ENCODE measurements at regions not wholly inside any gene's neighbourhood (a gene's known extent, or its start where the extent isn't known, plus 50 kb on each side); places are given as distances from the start of the nearest gene placed in this dataset.

DNA sequence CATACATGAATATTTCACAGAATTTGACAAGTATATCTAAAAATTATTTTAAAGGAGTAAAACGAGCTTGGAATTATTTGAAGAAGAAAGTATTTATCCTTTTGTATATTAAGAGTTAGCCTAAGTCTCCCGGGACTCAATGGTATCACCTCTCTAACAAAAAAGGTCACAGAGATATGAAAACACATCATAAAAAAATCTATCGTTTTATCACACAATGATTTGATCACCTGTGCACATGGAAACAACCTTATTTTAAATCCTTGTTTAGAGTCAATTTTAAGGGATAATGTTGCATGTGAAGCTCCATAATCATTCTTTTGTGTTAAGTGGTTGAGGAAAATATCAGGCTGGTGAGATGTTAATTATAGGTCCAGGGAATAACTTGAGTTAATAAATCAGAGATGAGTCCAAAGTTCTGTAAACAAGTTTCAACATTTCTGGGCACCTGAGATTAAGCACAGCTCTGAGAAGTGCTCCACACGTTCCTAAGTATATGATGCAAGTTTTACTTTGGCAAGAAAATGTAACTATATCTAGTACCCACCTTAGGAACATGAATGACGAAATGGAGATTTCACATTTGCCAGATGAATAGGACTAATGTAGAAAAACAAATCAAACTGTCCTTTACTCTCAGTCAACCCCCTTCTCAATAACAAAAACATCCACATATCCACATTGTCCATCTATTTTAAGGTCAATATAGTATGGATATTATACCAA, 148.5 kb upstream of the AKR1E2 start:
- TF ChIP-seq, protein P1, sequence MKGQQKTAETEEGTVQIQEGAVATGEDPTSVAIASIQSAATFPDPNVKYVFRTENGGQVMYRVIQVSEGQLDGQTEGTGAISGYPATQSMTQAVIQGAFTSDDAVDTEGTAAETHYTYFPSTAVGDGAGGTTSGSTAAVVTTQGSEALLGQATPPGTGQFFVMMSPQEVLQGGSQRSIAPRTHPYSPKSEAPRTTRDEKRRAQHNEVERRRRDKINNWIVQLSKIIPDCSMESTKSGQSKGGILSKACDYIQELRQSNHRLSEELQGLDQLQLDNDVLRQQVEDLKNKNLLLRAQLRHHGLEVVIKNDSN (IDR thresholded peaks at IDR 0.05) = no peak
- no peak for TF ChIP-seq EGR1 (IDR thresholded peaks at IDR 0.05)
- TF ChIP-seq YY1 (IDR thresholded peaks at IDR 0.05; ENCODE audit: low read depth) = no peak

GRCh38 chr10:4676566-4676965, 149.4 kb upstream of the AKR1E2 start:
- no peak for TF ChIP-seq CEBPB (IDR thresholded peaks at IDR 0.05)
- no peak for TF ChIP-seq YY1 (IDR thresholded peaks at IDR 0.05; ENCODE audit: low read depth)
- no peak for TF ChIP-seq NFIC (IDR thresholded peaks at IDR 0.05)
- TF ChIP-seq TCF12 (IDR thresholded peaks at IDR 0.05; ENCODE audit: low read depth) = no peak
- no peak for TF ChIP-seq TAF1 (IDR thresholded peaks at IDR 0.05; ENCODE audit: low read depth)
- TF ChIP-seq REST (IDR thresholded peaks at IDR 0.05; ENCODE audit: low read depth) = no peak
- TF ChIP-seq EGR1 (IDR thresholded peaks at IDR 0.05) = no peak

- TF ChIP-seq FOXM1 (IDR thresholded peaks at IDR 0.05; ENCODE audit: borderline replicate concordance, low read depth) (no peak), EGR1 (IDR thresholded peaks at IDR 0.05) (no peak), NFIC (IDR thresholded peaks at IDR 0.05) (no peak), CEBPB (IDR thresholded peaks at IDR 0.05) (no peak), REST (IDR thresholded peaks at IDR 0.05; ENCODE audit: low read depth) (no peak), TAF1 (IDR thresholded peaks at IDR 0.05; ENCODE audit: low read depth) (no peak), TCF12 (IDR thresholded peaks at IDR 0.05; ENCODE audit: low read depth) (no peak), RAD21 (IDR thresholded peaks at IDR 0.05; ENCODE audit: low read depth) (no peak), CREB1 (IDR thresholded peaks at IDR 0.05; ENCODE audit: low read depth) (no peak), ZBTB7A (IDR thresholded peaks at IDR 0.05; ENCODE audit: low read depth) (no peak), EP300 (IDR thresholded peaks at IDR 0.05; ENCODE audit: borderline replicate concordance) (no peak), TEAD4 (IDR thresholded peaks at IDR 0.05) (no peak), YY1 (IDR thresholded peaks at IDR 0.05; ENCODE audit: low read depth) (no peak)
- TF ChIP-seq, protein P2, sequence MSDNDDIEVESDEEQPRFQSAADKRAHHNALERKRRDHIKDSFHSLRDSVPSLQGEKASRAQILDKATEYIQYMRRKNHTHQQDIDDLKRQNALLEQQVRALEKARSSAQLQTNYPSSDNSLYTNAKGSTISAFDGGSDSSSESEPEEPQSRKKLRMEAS (IDR thresholded peaks at IDR 0.05) = no peak
- TF ChIP-seq, protein P1 (IDR thresholded peaks at IDR 0.05) = no peak
These were observed 150.2 kb upstream of the AKR1E2 start for GRCh38 chr10:4675808-4676207.

DNA sequence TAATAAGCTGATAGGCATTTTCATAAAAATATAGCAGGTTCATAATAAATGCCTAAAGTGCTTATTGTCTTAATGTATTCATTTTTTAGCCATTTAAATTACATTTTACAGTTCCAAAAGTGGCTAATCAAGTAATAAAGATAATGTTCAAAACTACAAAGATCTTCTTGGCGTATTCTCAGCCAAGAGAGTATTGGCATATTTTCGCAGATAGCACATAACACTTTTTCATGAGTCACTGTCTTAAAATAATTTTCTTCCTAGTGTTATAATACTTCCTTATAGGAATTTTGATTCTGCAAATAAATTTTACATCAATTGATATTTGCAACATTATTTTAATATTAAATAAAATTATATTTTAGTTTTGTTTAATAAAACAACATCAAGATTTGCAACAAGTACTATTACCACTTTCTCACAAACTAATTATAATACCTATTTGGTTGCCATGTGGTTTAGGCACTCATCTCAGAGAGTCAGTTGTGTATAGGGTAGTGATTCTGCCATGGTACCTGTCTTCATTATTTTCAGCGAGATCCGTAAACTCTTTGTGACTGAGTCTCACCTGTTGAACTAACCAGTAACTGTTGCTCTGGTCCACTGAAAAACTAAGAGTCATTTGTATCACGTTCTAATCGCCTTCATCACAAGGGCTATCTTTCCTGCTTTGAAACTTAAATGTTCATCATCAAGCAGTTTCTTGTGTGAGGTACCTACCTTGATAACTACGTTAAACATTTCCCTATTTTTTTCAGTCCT, 152.5 kb upstream of the AKR1E2 start:
- TF ChIP-seq CREB1 (IDR thresholded peaks at IDR 0.05; ENCODE audit: low read depth) (no peak), CEBPB (IDR thresholded peaks at IDR 0.05) (no peak), YY1 (IDR thresholded peaks at IDR 0.05; ENCODE audit: low read depth) (no peak), TEAD4 (IDR thresholded peaks at IDR 0.05) (no peak), EGR1 (IDR thresholded peaks at IDR 0.05) (no peak), EP300 (IDR thresholded peaks at IDR 0.05; ENCODE audit: borderline replicate concordance) (no peak), TCF12 (IDR thresholded peaks at IDR 0.05; ENCODE audit: low read depth) (no peak), FOXM1 (IDR thresholded peaks at IDR 0.05; ENCODE audit: borderline replicate concordance, low read depth) (no peak), NFIC (IDR thresholded peaks at IDR 0.05) (no peak)
- TF ChIP-seq, protein P2 (IDR thresholded peaks at IDR 0.05) = no peak

DNA sequence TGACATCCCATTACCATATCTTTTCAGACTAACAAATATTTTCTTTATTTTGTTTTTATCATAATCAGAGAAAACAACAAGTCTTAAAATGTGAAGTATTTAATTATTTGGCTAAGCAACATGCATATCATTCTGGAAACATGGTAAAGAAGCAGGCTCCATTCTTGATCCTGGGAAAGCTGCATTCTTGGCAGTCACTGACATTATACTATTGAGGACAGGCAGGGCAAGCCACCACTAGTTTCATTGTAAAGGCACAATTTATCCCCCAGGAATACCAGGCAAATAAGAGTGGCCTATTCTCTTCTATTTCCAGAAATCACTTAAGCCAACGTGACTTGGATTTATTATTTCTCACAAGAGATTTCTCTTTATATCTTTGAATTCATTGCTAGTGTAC, 153.8 kb upstream of the AKR1E2 start:
- TF ChIP-seq ZBTB7A (IDR thresholded peaks at IDR 0.05; ENCODE audit: low read depth) = no peak
- TF ChIP-seq NFIC (IDR thresholded peaks at IDR 0.05) = no peak
- no peak for TF ChIP-seq TEAD4 (IDR thresholded peaks at IDR 0.05)
- TF ChIP-seq, protein P1 (IDR thresholded peaks at IDR 0.05) = no peak
- TF ChIP-seq, protein P2 (IDR thresholded peaks at IDR 0.05) = no peak
- no peak for TF ChIP-seq EP300 (IDR thresholded peaks at IDR 0.05; ENCODE audit: borderline replicate concordance)
- TF ChIP-seq CREB1 (IDR thresholded peaks at IDR 0.05; ENCODE audit: low read depth) = no peak
- TF ChIP-seq FOXM1 (IDR thresholded peaks at IDR 0.05; ENCODE audit: borderline replicate concordance, low read depth) = no peak
- no peak for TF ChIP-seq REST (IDR thresholded peaks at IDR 0.05; ENCODE audit: low read depth)
- no peak for TF ChIP-seq YY1 (IDR thresholded peaks at IDR 0.05; ENCODE audit: low read depth)
- TF ChIP-seq RAD21 (IDR thresholded peaks at IDR 0.05; ENCODE audit: low read depth) = no peak

Data from Ishikawa (cell line).